Thymus (tissue), 11 donors: ENCODE measurements at regions not wholly inside any gene's neighbourhood (a gene's known extent, or its start where the extent isn't known, plus 50 kb on each side); places are given as distances from the start of the nearest gene placed in this dataset.

ENCODE experiments used
- DNase-seq, 9 donors: peaks; one replicate each; pipeline ENCODE4 v3.0.0-alpha.2; 2013; ENCODE audit warnings: low spot score in 9 of 9, low read depth in 6 of 9, missing footprints in 1 of 9
- H3K27ac ChIP-seq, 2 donors: one replicate each; pipeline ENCODE4 v1.5.1; 2013; ENCODE audit warnings: control low read depth in 1 of 2, low read depth in 1 of 2, low read length in 1 of 2, mild to moderate bottlenecking in 1 of 2, moderate library complexity in 1 of 2
- H3K27me3 ChIP-seq, 2 donors: one replicate each; pipeline ENCODE4 v1.5.1; 2013; ENCODE audit warnings: low read length in 1 of 2; ENCODE audit not compliant: control insufficient read depth in 2 of 2, insufficient read depth in 1 of 2
- H3K36me3 ChIP-seq, 2 donors: one replicate each; pipeline ENCODE4 v1.5.1; 2013; ENCODE audit warnings: low read length in 1 of 2, mild to moderate bottlenecking in 1 of 2, moderate library complexity in 1 of 2; ENCODE audit not compliant: control insufficient read depth in 2 of 2, insufficient read depth in 2 of 2
- H3K4me1 ChIP-seq, 2 donors: one replicate each; pipeline ENCODE4 v1.5.1; 2013; ENCODE audit warnings: low read length in 2 of 2; ENCODE audit not compliant: control insufficient read depth in 2 of 2, insufficient read depth in 2 of 2
- H3K4me3 ChIP-seq, 2 donors: one replicate each; pipeline ENCODE4 v1.5.1; 2013; ENCODE audit warnings: low read length in 2 of 2, control low read depth in 1 of 2, mild to moderate bottlenecking in 1 of 2
- H3K9me3 ChIP-seq, 2 donors: one replicate each; pipeline ENCODE4 v1.5.1; 2013; ENCODE audit warnings: low read length in 1 of 2, mild to moderate bottlenecking in 1 of 2; ENCODE audit not compliant: control insufficient read depth in 2 of 2, insufficient read depth in 1 of 2
- WGBS: extraction: QIAGEN DNeasy Blood & Tissue Kit; methylation state at CpG from one replicate; pipeline ENCODE4 v1.1.7; 2013; 5-methylcytosine and 5-hydroxymethylcytosine counted together
- donor health status: healthy.

- Histone ChIP-seq H3K36me3 (no peaks in the 10 kb centered on the region), H3K27me3 (no peaks in the 10 kb centered on the region), H3K4me1 (no peaks in the 10 kb centered on the region), H3K4me3 (no peak overlapping the region), H3K27ac (no peak overlapping the region), H3K9me3 (no peaks in the 10 kb centered on the region)
- no peak for DNase-seq
- 76% methylated on average over 3 of the region's 3 CpGs for WGBS
Measured at GRCh38 chr16:86395477-86395876, 114.8 kb upstream of the FOXF1 start.

GRCh38 chr16:86396422-86396821, 113.9 kb upstream of the FOXF1 start:
- no peak for DNase-seq
- Histone ChIP-seq H3K27me3 (no peaks in the 10 kb centered on the region), H3K4me1 (no peaks in the 10 kb centered on the region), H3K9me3 (no peaks in the 10 kb centered on the region), H3K4me3 (no peak overlapping the region), H3K36me3 (no peaks in the 10 kb centered on the region), H3K27ac (no peak overlapping the region)
- 63% methylated on average over 10 of the region's 10 CpGs for WGBS

GRCh38 chr16:86396901-86397311, 113.4 kb upstream of the FOXF1 start:
- no peaks in the 10 kb centered on the region for H3K4me1 ChIP-seq
- no peak overlapping the region for H3K27ac ChIP-seq
- no peaks in the 10 kb centered on the region for H3K27me3 ChIP-seq
- no peaks in the 10 kb centered on the region for H3K36me3 ChIP-seq
- no peak for DNase-seq
- WGBS: 62% methylated on average over 9 of the region's 9 CpGs
- H3K4me3 ChIP-seq: no peak overlapping the region
- no peaks in the 10 kb centered on the region for H3K9me3 ChIP-seq

GRCh38 chr16:86398201-86398600, 112.1 kb upstream of the FOXF1 start:
- H3K27ac ChIP-seq: no peak overlapping the region
- H3K4me3 ChIP-seq: no peak overlapping the region
- H3K4me1 ChIP-seq: no peaks in the 10 kb centered on the region
- no peaks in the 10 kb centered on the region for H3K9me3 ChIP-seq
- WGBS: 83% methylated on average over 6 of the region's 6 CpGs
- peaks cover 0 to 2% of the 10 kb centered on the region in 2 donors for H3K27me3 ChIP-seq
- no peak for DNase-seq
- no peaks in the 10 kb centered on the region for H3K36me3 ChIP-seq

- no peak overlapping the region for H3K4me3 ChIP-seq
- no peak overlapping the region for H3K27ac ChIP-seq
- no peaks in the 10 kb centered on the region for H3K4me1 ChIP-seq
- no peaks in the 10 kb centered on the region for H3K9me3 ChIP-seq
- DNase-seq: no peak
- peaks cover 0 to 2% of the 10 kb centered on the region in 2 donors for H3K27me3 ChIP-seq
- 89% methylated on average over 4 of the region's 4 CpGs for WGBS
- H3K36me3 ChIP-seq: no peaks in the 10 kb centered on the region
Measured at GRCh38 chr16:86398622-86399021, 111.7 kb upstream of the FOXF1 start.

- no peak for DNase-seq
- Histone ChIP-seq H3K36me3 (no peaks in the 10 kb centered on the region), H3K27ac (no peak overlapping the region), H3K4me1 (no peaks in the 10 kb centered on the region), H3K9me3 (no peaks in the 10 kb centered on the region), H3K4me3 (no peak overlapping the region), H3K27me3 (peaks cover 0 to 6% of the 10 kb centered on the region in 2 donors)
- WGBS: 91% methylated on average over 8 of the region's 8 CpGs
Measured at GRCh38 chr16:86401126-86401525, 109.2 kb upstream of the FOXF1 start.

GRCh38 chr16:86403085-86403484, 107.2 kb upstream of the FOXF1 start:
- no peaks in the 10 kb centered on the region for H3K9me3 ChIP-seq
- H3K27ac ChIP-seq: no peak overlapping the region
- no peak overlapping the region for H3K4me3 ChIP-seq
- 96% methylated on average over 7 of the region's 7 CpGs for WGBS
- DNase-seq: no peak
- H3K4me1 ChIP-seq: no peaks in the 10 kb centered on the region
- H3K27me3 ChIP-seq: peaks cover 0 to 6% of the 10 kb centered on the region in 2 donors
- no peaks in the 10 kb centered on the region for H3K36me3 ChIP-seq

GRCh38 chr16:86403541-86404163, 106.7 kb upstream of the FOXF1 start:
- H3K9me3 ChIP-seq: no peaks in the 10 kb centered on the region
- H3K4me3 ChIP-seq: no peak overlapping the region
- no peaks in the 10 kb centered on the region for H3K4me1 ChIP-seq
- 85% methylated on average over 8 of the region's 8 CpGs for WGBS
- no peak overlapping the region for H3K27ac ChIP-seq
- no peaks in the 10 kb centered on the region for H3K36me3 ChIP-seq
- no peak for DNase-seq
- H3K27me3 ChIP-seq: peaks cover 0 to 6% of the 10 kb centered on the region in 2 donors

- H3K9me3 ChIP-seq: no peaks in the 10 kb centered on the region
- DNase-seq: no peak
- no peaks in the 10 kb centered on the region for H3K36me3 ChIP-seq
- no peak overlapping the region for H3K4me3 ChIP-seq
- H3K27ac ChIP-seq: no peak overlapping the region
- H3K27me3 ChIP-seq: peaks cover 0 to 6% of the 10 kb centered on the region in 2 donors
- 68% methylated on average over 12 of the region's 12 CpGs for WGBS
- no peaks in the 10 kb centered on the region for H3K4me1 ChIP-seq
Measured at GRCh38 chr16:86404678-86405077, 105.6 kb upstream of the FOXF1 start.
